Brain microvascular endothelial cell (primary cell): ENCODE measurements at regions not wholly inside any gene's neighbourhood (a gene's known extent, or its start where the extent isn't known, plus 50 kb on each side); places are given as distances from the start of the nearest gene placed in this dataset.

Experiments used
- DNase-seq: peaks from one replicate; pipeline ENCODE4 v3.0.0-alpha.2; 2020
- H3K27ac ChIP-seq: fragments of 250-450 bp; sonication (Bioruptor Pico); 2 replicates; pipeline ENCODE4 v1.5.1; 2020; ENCODE audit warnings: mild to moderate bottlenecking, moderate library complexity
- H3K27me3 ChIP-seq: fragments of 250-450 bp; sonication (Bioruptor Pico); replicated peaks from 2 replicates; pipeline ENCODE4 v1.5.1; 2020; ENCODE audit warnings: mild to moderate bottlenecking
- H3K36me3 ChIP-seq: fragments of 250-450 bp; sonication (Bioruptor Pico); replicated peaks from 2 replicates; pipeline ENCODE4 v1.5.1; 2020; ENCODE audit warnings: mild to moderate bottlenecking
- H3K4me3 ChIP-seq: 2 replicates; pipeline ENCODE4 v1.5.1; 2011; ENCODE audit warnings: low read depth, mild to moderate bottlenecking, control low read depth, low read length, moderate library complexity
- in situ Hi-C: cut with HindIII; loops from 2 replicates; pipeline ENCODE4 v1.10.0; 2017; ENCODE audit warnings: low sequenced_read_pairs, low pct_ligation_motif_present
- TF ChIP-seq, protein P1 (sequence below): IDR thresholded peaks from 2 replicates; pipeline ENCODE4 v1.5.1; 2011; ENCODE audit warnings: low read depth, mild to moderate bottlenecking, moderate library complexity, low read length, control low read depth, inconsistent platforms; ENCODE audit errors: missing control alignments

DNA sequence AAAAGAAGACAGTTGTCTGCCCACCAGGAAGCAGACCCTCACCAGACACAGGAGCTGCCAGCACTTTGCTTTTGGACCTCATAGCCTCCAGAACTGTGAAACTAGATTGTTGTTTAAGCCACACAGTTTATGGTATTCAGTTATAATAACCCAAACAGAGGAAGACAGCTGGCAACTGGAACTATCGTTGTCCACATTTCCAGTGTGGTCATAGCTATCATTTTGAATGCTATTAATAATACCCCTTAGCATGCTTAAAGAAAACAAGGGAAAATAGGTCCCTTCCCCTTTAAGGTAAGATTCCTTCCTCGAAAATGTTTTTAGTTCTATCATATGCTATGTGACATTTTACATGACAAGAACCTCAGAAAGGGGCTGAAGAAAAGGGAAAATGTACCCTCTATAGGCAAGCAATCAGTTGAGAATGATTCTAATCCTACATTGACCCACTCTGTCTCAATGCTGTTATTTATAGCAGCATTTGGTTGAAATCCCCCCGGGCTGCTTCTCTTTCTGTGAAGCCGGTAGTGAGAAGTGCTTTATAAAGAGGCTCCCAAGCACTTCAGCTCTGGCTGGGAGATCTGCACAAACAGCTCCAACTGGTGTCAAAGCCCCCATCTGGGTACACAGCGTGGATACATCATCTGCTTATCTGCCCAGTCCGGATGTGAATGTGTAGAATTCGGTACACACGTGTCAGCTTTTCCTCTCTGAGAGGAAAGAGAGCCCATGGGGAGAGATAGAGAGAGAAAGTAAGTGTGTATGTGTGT lies 221.2 kb upstream of the FLRT2 start:
- TF ChIP-seq, protein P1, sequence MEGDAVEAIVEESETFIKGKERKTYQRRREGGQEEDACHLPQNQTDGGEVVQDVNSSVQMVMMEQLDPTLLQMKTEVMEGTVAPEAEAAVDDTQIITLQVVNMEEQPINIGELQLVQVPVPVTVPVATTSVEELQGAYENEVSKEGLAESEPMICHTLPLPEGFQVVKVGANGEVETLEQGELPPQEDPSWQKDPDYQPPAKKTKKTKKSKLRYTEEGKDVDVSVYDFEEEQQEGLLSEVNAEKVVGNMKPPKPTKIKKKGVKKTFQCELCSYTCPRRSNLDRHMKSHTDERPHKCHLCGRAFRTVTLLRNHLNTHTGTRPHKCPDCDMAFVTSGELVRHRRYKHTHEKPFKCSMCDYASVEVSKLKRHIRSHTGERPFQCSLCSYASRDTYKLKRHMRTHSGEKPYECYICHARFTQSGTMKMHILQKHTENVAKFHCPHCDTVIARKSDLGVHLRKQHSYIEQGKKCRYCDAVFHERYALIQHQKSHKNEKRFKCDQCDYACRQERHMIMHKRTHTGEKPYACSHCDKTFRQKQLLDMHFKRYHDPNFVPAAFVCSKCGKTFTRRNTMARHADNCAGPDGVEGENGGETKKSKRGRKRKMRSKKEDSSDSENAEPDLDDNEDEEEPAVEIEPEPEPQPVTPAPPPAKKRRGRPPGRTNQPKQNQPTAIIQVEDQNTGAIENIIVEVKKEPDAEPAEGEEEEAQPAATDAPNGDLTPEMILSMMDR, result no peak
- no peak overlapping the region for H3K4me3 ChIP-seq
- H3K27ac ChIP-seq, result no peak overlapping the region
- in situ Hi-C loops, result no loop called here
- peak; percentile 57 for DNase-seq
- no peaks in the 10 kb centered on the region for H3K27me3 ChIP-seq
- no peaks in the 10 kb centered on the region for H3K36me3 ChIP-seq

DNA sequence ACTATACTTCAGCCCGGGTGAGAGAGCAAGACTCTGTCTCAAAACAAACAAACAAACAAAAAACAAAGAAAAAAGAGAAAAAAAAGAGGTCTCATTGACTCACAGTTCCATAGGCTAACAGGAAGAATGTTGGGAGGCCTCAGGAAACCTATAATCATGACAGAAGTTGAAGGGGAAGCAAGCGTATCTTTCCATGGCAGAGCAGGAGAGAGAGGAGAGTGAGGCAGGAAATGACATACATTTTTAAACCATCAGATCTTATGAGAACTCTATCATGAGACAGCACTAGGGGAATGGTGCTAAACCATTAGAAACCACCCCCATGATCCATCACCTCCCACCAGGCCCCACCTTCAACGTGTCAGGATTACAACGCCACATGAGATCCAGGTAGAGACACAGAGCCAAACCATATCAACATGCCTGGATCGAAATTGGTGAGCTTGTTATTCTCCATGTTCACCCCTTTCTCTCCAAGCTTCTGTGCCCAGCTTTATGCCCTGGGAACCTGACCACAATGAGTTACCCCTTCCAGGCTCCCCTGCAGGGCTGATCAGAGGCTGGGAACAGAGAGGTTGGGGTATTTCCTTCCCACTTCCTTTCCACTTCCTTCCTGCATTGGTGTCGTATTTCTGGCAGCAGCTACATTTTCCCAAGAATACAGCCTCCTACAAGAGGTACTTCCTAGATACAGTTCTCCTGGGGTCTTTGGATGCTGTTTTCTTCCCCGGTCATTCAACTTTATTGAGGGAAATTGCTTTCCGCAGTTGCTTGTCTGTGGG lies 219.3 kb upstream of the FLRT2 start:
- H3K36me3 ChIP-seq, result no peaks in the 10 kb centered on the region
- in situ Hi-C loops, result no loop called here
- TF ChIP-seq, protein P1, result no peak
- H3K4me3 ChIP-seq, result no peak overlapping the region
- no peak overlapping the region for H3K27ac ChIP-seq
- H3K27me3 ChIP-seq, result no peaks in the 10 kb centered on the region
- DNase-seq, result no peak

GRCh38 chr14:85313560-85314207 lies 216.3 kb upstream of the FLRT2 start:
- H3K4me3 ChIP-seq, result no peak overlapping the region
- in situ Hi-C loops, result no loop called here
- TF ChIP-seq, protein P1, result no peak
- DNase-seq, result peak; percentile 32
- no peak overlapping the region for H3K27ac ChIP-seq
- H3K36me3 ChIP-seq, result no peaks in the 10 kb centered on the region
- H3K27me3 ChIP-seq, result no peaks in the 10 kb centered on the region

DNA sequence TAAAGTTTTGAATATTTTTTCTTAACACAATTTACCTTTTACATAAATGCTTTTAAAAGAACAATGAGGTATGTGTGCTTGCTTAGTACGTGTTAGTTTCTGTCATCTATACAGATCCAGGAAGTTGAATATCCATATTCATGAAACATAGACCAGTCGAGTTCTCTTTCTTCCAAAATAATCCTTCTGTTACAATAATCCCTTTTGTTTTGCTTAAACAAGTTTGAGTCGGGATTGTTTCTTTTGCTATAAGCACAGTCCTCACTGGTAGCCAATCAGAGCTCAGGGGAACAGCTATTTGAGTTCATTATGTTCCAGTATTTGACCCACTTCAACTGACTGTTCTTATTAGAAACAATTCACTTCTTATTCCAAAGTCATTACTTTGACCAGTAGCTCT lies 214.7 kb upstream of the FLRT2 start:
- Histone ChIP-seq H3K4me3 (no peak overlapping the region), H3K27me3 (no peaks in the 10 kb centered on the region), H3K36me3 (no peaks in the 10 kb centered on the region), H3K27ac (no peak overlapping the region)
- in situ Hi-C loops, result no loop called here
- TF ChIP-seq, protein P1, result no peak
- no peak for DNase-seq

DNA sequence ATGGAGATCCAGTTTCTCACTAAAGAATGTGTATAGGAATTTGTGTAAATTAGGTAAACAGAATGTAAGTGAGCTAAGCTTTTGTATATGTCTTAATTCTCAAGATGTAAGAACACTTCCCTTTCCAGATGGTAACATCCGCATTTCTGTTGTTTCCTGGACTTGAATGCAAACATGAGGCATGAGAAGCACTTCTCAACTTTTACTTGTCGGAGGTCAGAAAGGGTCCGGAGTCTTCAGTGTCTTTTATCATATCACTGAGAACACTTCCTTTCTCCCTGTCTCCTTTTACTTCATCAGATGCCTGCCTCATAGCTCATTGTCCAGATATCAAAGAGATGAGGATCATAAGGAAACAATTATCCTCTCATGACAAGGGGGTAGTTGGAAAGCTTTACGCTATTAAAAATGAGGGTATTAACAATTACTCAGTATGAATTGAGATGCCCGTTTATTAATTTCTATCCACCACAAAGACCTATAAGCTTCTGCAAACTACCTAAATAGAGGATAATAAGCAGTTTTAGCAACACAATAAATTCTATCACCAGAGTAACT lies 214.1 kb upstream of the FLRT2 start:
- H3K36me3 ChIP-seq, result no peaks in the 10 kb centered on the region
- no peak overlapping the region for H3K4me3 ChIP-seq
- H3K27ac ChIP-seq, result no peak overlapping the region
- TF ChIP-seq, protein P1, result no peak
- DNase-seq, result no peak
- no peaks in the 10 kb centered on the region for H3K27me3 ChIP-seq
- in situ Hi-C loops, result no loop called here
